Endothelial cell (in vitro differentiated cells): ENCODE measurements at regions not wholly inside any gene's neighbourhood (a gene's known extent, or its start where the extent isn't known, plus 50 kb on each side); places are given as distances from the start of the nearest gene placed in this dataset.
A peak's percentile ranks its signal among the peaks of the same experiment; 100 is the strongest.

Experiments used
- DNase-seq: peaks from one replicate; pipeline ENCODE4 v3.0.0; 2021; ENCODE audit warnings: low spot score
- H3K27ac Mint-ChIP-seq: one replicate; pipeline ENCODE4 v1.8.0; 2021; ENCODE audit warnings: mixed read lengths, inconsistent platforms; ENCODE audit not compliant: unreplicated experiment
- H3K27me3 Mint-ChIP-seq: one replicate; pipeline ENCODE4 v1.8.0; 2021; ENCODE audit warnings: mild to moderate bottlenecking, moderate library complexity, mixed read lengths, inconsistent platforms; ENCODE audit not compliant: unreplicated experiment
- H3K36me3 Mint-ChIP-seq: one replicate; pipeline ENCODE4 v1.8.0; 2021; ENCODE audit warnings: mild to moderate bottlenecking, low read depth, mixed read lengths, inconsistent platforms; ENCODE audit not compliant: unreplicated experiment
- H3K4me1 Mint-ChIP-seq: one replicate; pipeline ENCODE4 v1.8.0; 2021; ENCODE audit warnings: mild to moderate bottlenecking, mixed read lengths, inconsistent platforms; ENCODE audit not compliant: unreplicated experiment
- H3K4me3 Mint-ChIP-seq: one replicate; pipeline ENCODE4 v1.8.0; 2021; ENCODE audit warnings: mild to moderate bottlenecking, mixed read lengths, inconsistent platforms; ENCODE audit not compliant: unreplicated experiment
- H3K9me3 Mint-ChIP-seq: one replicate; pipeline ENCODE4 v1.8.0; 2021; ENCODE audit warnings: mixed read lengths, inconsistent platforms; ENCODE audit not compliant: unreplicated experiment
- CTCF ChIP-seq: fragments of 200-600 bp; sonication (generic); IDR thresholded peaks from one replicate; pipeline ENCODE4 v1.5.0; 2021; ENCODE audit warnings: antibody characterized with exemption; ENCODE audit not compliant: unreplicated experiment

GRCh38 chr2:41784496-41784895 lies 263.3 kb upstream of the PKDCC start:
- Mint-ChIP-seq H3K36me3 (no peaks in the 10 kb centered on the region), H3K4me1 (no peaks in the 10 kb centered on the region), H3K9me3 (no peaks in the 10 kb centered on the region), H3K4me3 (no peak overlapping the region), H3K27me3 (no peaks in the 10 kb centered on the region), H3K27ac (no peak overlapping the region)
- no peak for TF ChIP-seq CTCF
- DNase-seq = no peak

- Mint-ChIP-seq H3K27ac (no peak overlapping the region), H3K27me3 (no peaks in the 10 kb centered on the region), H3K9me3 (no peaks in the 10 kb centered on the region), H3K4me3 (no peak overlapping the region), H3K4me1 (no peaks in the 10 kb centered on the region), H3K36me3 (no peaks in the 10 kb centered on the region)
- TF ChIP-seq CTCF = no peak
- no peak for DNase-seq
Measured at GRCh38 chr2:41785251-41786022, 262.4 kb upstream of the PKDCC start.

- TF ChIP-seq CTCF = no peak
- Mint-ChIP-seq H3K4me3 (no peak overlapping the region), H3K36me3 (no peaks in the 10 kb centered on the region), H3K9me3 (no peaks in the 10 kb centered on the region), H3K4me1 (no peaks in the 10 kb centered on the region), H3K27me3 (no peaks in the 10 kb centered on the region), H3K27ac (no peak overlapping the region)
- DNase-seq = peak; percentile 65
Measured at GRCh38 chr2:41791523-41791922, 256.3 kb upstream of the PKDCC start.

- Mint-ChIP-seq H3K4me1 (no peaks in the 10 kb centered on the region), H3K27ac (no peak overlapping the region), H3K4me3 (no peak overlapping the region), H3K27me3 (no peaks in the 10 kb centered on the region), H3K36me3 (no peaks in the 10 kb centered on the region), H3K9me3 (no peaks in the 10 kb centered on the region)
- no peak for TF ChIP-seq CTCF
- no peak for DNase-seq
Measured at GRCh38 chr2:41803361-41803760, 244.5 kb upstream of the PKDCC start.

GRCh38 chr2:41806286-41806685 lies 241.5 kb upstream of the PKDCC start:
- Mint-ChIP-seq H3K36me3 (no peaks in the 10 kb centered on the region), H3K4me1 (no peaks in the 10 kb centered on the region), H3K27ac (no peak overlapping the region), H3K4me3 (no peak overlapping the region), H3K9me3 (no peaks in the 10 kb centered on the region), H3K27me3 (no peaks in the 10 kb centered on the region)
- no peak for DNase-seq
- no peak for TF ChIP-seq CTCF
